ENCODE measurements at regions not wholly inside any gene's neighbourhood (a gene's known extent, or its start where the extent isn't known, plus 50 kb on each side); places are given as distances from the start of the nearest gene placed in this dataset.

GRCh38 chr11:11789735-11790369 is 51.9 kb upstream of the USP47 start:
- H3K9me3 ChIP-seq (ENCODE audit: control insufficient read depth, low read length), result no peaks in the 10 kb centered on the region
- no peak overlapping the region for H3K4me3 ChIP-seq (ENCODE audit: low read depth, low read length)
- H3K4me1 ChIP-seq, result no peaks in the 10 kb centered on the region
- no peak overlapping the region for H3K27ac ChIP-seq
- H3K36me3 ChIP-seq (ENCODE audit: control insufficient read depth, insufficient read depth, low read length), result no peaks in the 10 kb centered on the region
- no peak overlapping the region for H2AFZ ChIP-seq
- no peaks in the 10 kb centered on the region for H3K79me2 ChIP-seq
- H3K4me2 ChIP-seq (ENCODE audit: low read length), result no peak overlapping the region
- H3K27me3 ChIP-seq (ENCODE audit: control insufficient read depth, insufficient read depth, low read length), result no peaks in the 10 kb centered on the region
- H3K9ac ChIP-seq, result no peak overlapping the region
- no peak for TF ChIP-seq CTCF (IDR thresholded peaks at IDR 0.05)

GRCh38 chr11:11788063-11788710 is 53.6 kb upstream of the USP47 start:
- Histone ChIP-seq H3K79me2 (no peaks in the 10 kb centered on the region), H3K9ac (no peak overlapping the region), H3K27me3 (ENCODE audit: control insufficient read depth, insufficient read depth, low read length) (no peaks in the 10 kb centered on the region), H2AFZ (no peak overlapping the region), H3K4me3 (ENCODE audit: low read depth, low read length) (no peak overlapping the region), H3K9me3 (ENCODE audit: control insufficient read depth, low read length) (no peaks in the 10 kb centered on the region), H3K36me3 (ENCODE audit: control insufficient read depth, insufficient read depth, low read length) (no peaks in the 10 kb centered on the region), H3K4me1 (no peaks in the 10 kb centered on the region), H3K4me2 (ENCODE audit: low read length) (no peak overlapping the region), H3K27ac (no peak overlapping the region)
- TF ChIP-seq CTCF (IDR thresholded peaks at IDR 0.05), result no peak

- Histone ChIP-seq H3K9ac (no peak overlapping the region), H3K27me3 (ENCODE audit: control insufficient read depth, insufficient read depth, low read length) (no peaks in the 10 kb centered on the region), H2AFZ (no peak overlapping the region), H3K4me2 (ENCODE audit: low read length) (no peak overlapping the region), H3K79me2 (no peaks in the 10 kb centered on the region), H3K36me3 (ENCODE audit: control insufficient read depth, insufficient read depth, low read length) (no peaks in the 10 kb centered on the region), H3K4me3 (ENCODE audit: low read depth, low read length) (no peak overlapping the region), H3K9me3 (ENCODE audit: control insufficient read depth, low read length) (no peaks in the 10 kb centered on the region), H3K27ac (no peak overlapping the region), H3K4me1 (no peaks in the 10 kb centered on the region)
- TF ChIP-seq CTCF (IDR thresholded peaks at IDR 0.05), result peak; percentile 67
Measured at GRCh38 chr11:11787305-11788062, 54.3 kb upstream of the USP47 start.

- Histone ChIP-seq H3K9ac (no peak overlapping the region), H3K79me2 (no peaks in the 10 kb centered on the region), H3K4me2 (ENCODE audit: low read length) (no peak overlapping the region)
Measured at GRCh38 chr11:11786771-11787170, 55.0 kb upstream of the USP47 start.

More at GRCh38 chr11:11786771-11787170, 55.0 kb upstream of the USP47 start:
- Histone ChIP-seq H3K4me1 (no peaks in the 10 kb centered on the region), H3K36me3 (ENCODE audit: control insufficient read depth, insufficient read depth, low read length) (no peaks in the 10 kb centered on the region), H3K9me3 (ENCODE audit: control insufficient read depth, low read length) (no peaks in the 10 kb centered on the region), H3K27ac (no peak overlapping the region), H3K4me3 (ENCODE audit: low read depth, low read length) (no peak overlapping the region), H3K27me3 (ENCODE audit: control insufficient read depth, insufficient read depth, low read length) (no peaks in the 10 kb centered on the region), H2AFZ (no peak overlapping the region)
- TF ChIP-seq CTCF (IDR thresholded peaks at IDR 0.05), result peak; percentile 36

Data from parathyroid adenoma (tissue), 2 donors.